ENCODE measurements at regions not wholly inside any gene's neighbourhood (a gene's known extent, or its start where the extent isn't known, plus 50 kb on each side); places are given as distances from the start of the nearest gene placed in this dataset.

DNA sequence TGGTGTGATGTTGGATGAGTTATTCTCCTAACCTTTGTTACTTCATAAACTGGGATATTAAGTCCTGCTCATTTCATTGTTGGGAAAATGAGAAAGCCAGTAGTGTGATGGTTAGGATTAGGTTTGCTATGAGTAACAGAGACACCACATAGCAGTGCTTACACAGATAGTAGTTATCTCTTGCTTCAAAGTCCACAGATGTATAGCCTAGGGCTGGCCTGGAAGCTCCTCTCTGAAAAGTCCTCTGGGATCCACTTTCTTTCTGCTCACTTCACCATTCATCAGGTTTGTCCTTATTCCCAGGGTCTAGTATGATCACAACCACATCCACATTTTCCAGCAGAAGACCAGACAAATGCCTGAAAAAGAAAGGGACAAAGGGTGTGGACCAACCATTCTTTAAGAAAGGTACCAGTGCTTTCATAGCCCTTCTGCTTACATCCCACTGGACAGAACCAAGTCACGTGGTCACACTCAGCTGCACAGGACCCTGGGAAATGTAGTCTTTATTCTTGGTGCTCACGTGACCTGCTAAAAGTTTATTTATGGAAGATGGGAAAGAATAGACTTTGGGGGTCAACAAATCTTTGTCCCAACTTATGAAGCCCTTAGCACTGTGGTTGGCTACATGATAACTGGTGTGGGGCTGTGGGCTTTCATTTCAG, 108.9 kb downstream of the INSIG2 start (continued):
- TF ChIP-seq NR2F2 (IDR thresholded peaks at IDR 0.05) (no peak), FOXA1 (IDR thresholded peaks at IDR 0.05) (no peak)
- TF ChIP-seq, protein P1, sequence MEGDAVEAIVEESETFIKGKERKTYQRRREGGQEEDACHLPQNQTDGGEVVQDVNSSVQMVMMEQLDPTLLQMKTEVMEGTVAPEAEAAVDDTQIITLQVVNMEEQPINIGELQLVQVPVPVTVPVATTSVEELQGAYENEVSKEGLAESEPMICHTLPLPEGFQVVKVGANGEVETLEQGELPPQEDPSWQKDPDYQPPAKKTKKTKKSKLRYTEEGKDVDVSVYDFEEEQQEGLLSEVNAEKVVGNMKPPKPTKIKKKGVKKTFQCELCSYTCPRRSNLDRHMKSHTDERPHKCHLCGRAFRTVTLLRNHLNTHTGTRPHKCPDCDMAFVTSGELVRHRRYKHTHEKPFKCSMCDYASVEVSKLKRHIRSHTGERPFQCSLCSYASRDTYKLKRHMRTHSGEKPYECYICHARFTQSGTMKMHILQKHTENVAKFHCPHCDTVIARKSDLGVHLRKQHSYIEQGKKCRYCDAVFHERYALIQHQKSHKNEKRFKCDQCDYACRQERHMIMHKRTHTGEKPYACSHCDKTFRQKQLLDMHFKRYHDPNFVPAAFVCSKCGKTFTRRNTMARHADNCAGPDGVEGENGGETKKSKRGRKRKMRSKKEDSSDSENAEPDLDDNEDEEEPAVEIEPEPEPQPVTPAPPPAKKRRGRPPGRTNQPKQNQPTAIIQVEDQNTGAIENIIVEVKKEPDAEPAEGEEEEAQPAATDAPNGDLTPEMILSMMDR (IDR thresholded peaks at IDR 0.05; ENCODE audit: low read depth, low read length, missing input control) = no peak

DNA sequence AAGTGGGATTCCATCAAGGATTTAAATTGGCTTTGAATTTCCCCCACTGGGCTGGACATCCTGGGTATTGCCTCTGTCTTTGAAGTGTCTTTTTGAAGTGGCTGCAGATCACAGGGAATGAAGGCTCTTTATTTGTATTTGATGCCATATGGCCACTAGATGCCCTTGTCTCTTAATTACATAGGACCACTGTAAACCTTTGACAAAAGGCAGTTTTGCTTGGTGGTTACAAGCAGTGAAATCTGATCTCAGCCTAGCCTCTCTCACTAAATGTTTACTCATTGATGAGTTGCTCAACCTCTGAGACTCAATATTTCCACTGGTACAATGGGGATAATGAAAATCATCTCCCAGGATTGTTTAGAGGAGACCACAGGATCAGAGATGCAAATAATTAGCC, 102.2 kb downstream of the INSIG2 start:
- no peak for TF ChIP-seq EGR1 (IDR thresholded peaks at IDR 0.05; ENCODE audit: low read depth in 2 of 2)
- peak in 1 of 2 donors; percentile 28 for TF ChIP-seq JUND (IDR thresholded peaks at IDR 0.05)
- peaks cover 0 to 11% (median 3%) of the 10 kb centered on the region in 4 donors for H3K4me1 ChIP-seq (ENCODE audit: control insufficient read depth in 4 of 4, insufficient read depth in 4 of 4, low read length in 3 of 4)
- H3K9me3 ChIP-seq (ENCODE audit: control insufficient read depth in 4 of 4, low read length in 3 of 4) = no peaks in the 10 kb centered on the region
- H3K9ac ChIP-seq (ENCODE audit: low read depth in 1 of 2, low read length in 2 of 2) = no peak overlapping the region
- no peak overlapping the region for H3K27ac ChIP-seq (ENCODE audit: low read depth in 1 of 2, low read length in 2 of 2)
- DNase-seq (ENCODE audit: low spot score) = no peak
- H3K36me3 ChIP-seq (ENCODE audit: control insufficient read depth in 4 of 4, insufficient read depth in 3 of 4, low read depth in 1 of 4, low read length in 3 of 4) = no peaks in the 10 kb centered on the region
- H3K4me3 ChIP-seq (ENCODE audit: low read depth in 1 of 3, low read length in 3 of 3) = no peak overlapping the region
- no peaks in the 10 kb centered on the region for H3K27me3 ChIP-seq (ENCODE audit: control insufficient read depth in 4 of 4, insufficient read depth in 4 of 4, low read length in 3 of 4)

DNA sequence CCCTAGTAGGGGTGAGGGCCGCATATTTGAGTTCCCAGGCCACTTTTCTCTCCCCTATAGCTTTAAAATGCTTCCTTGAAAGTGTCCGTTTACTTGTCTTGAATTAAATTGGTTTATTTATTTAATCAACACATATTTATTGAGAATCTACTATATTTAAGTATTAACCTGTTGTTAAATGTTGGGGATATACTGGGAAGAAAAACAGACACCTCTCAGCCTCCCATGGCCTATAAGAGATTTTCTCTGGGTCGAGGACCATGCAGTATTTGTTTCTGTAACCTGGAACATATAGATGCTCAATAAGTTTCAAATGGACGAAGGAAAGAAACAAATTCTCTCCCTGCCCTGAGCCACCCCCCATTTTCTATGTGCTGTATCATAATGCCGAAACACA, 98.6 kb downstream of the INSIG2 start:
- TF ChIP-seq NR2F2 (IDR thresholded peaks at IDR 0.05) (no peak), YY1 (IDR thresholded peaks at IDR 0.05) (no peak), HNF4A (conservative IDR thresholded peaks at IDR 0.05) (no peak), GABPA (IDR thresholded peaks at IDR 0.05 in 1 of 2, conservative IDR thresholded peaks at IDR 0.05 in 1 of 2) (no peak), RAD21 (IDR thresholded peaks at IDR 0.05) (no peak), EGR1 (IDR thresholded peaks at IDR 0.05; ENCODE audit: low read depth in 2 of 2) (no peak), TAF1 (conservative IDR thresholded peaks at IDR 0.05) (no peak), FOXA1 (IDR thresholded peaks at IDR 0.05) (no peak), HNF4G (IDR thresholded peaks at IDR 0.05) (no peak), FOXA2 (IDR thresholded peaks at IDR 0.05) (no peak)
- TF ChIP-seq, protein P1 (IDR thresholded peaks at IDR 0.05; ENCODE audit: low read depth, low read length, missing input control) = no peak
- TF ChIP-seq, protein P2, sequence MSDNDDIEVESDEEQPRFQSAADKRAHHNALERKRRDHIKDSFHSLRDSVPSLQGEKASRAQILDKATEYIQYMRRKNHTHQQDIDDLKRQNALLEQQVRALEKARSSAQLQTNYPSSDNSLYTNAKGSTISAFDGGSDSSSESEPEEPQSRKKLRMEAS (IDR thresholded peaks at IDR 0.05) = no peak
- TF ChIP-seq, protein P3, sequence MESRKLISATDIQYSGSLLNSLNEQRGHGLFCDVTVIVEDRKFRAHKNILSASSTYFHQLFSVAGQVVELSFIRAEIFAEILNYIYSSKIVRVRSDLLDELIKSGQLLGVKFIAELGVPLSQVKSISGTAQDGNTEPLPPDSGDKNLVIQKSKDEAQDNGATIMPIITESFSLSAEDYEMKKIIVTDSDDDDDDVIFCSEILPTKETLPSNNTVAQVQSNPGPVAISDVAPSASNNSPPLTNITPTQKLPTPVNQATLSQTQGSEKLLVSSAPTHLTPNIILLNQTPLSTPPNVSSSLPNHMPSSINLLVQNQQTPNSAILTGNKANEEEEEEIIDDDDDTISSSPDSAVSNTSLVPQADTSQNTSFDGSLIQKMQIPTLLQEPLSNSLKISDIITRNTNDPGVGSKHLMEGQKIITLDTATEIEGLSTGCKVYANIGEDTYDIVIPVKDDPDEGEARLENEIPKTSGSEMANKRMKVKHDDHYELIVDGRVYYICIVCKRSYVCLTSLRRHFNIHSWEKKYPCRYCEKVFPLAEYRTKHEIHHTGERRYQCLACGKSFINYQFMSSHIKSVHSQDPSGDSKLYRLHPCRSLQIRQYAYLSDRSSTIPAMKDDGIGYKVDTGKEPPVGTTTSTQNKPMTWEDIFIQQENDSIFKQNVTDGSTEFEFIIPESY (IDR thresholded peaks at IDR 0.05) = no peak
- WGBS = 93% methylated on average over 5 of the region's 5 CpGs
- Histone ChIP-seq H3K9ac (ENCODE audit: low read depth in 1 of 2, low read length in 2 of 2) (peak overlapping the region in 1 of 2 donors; percentile 98), H3K27me3 (ENCODE audit: control insufficient read depth in 4 of 4, insufficient read depth in 4 of 4, low read length in 3 of 4) (no peaks in the 10 kb centered on the region), H3K9me3 (ENCODE audit: control insufficient read depth in 4 of 4, low read length in 3 of 4) (no peaks in the 10 kb centered on the region), H3K36me3 (ENCODE audit: control insufficient read depth in 4 of 4, insufficient read depth in 3 of 4, low read depth in 1 of 4, low read length in 3 of 4) (no peaks in the 10 kb centered on the region), H3K4me3 (ENCODE audit: low read depth in 1 of 3, low read length in 3 of 3) (peak overlapping the region; percentile 53 to 86 (median 84)), H3K27ac (ENCODE audit: low read depth in 1 of 2, low read length in 2 of 2) (no peak overlapping the region), H3K4me1 (ENCODE audit: control insufficient read depth in 4 of 4, insufficient read depth in 4 of 4, low read length in 3 of 4) (peaks cover 0 to 20% (median 5%) of the 10 kb centered on the region in 4 donors)
- no peak for DNase-seq (ENCODE audit: low spot score)

Measured in liver (tissue), 8 donors.